Fibroblast of villous mesenchyme (primary cell): ENCODE measurements at regions not wholly inside any gene's neighbourhood (a gene's known extent, or its start where the extent isn't known, plus 50 kb on each side); places are given as distances from the start of the nearest gene placed in this dataset.

Source experiments
- DNase-seq: peaks from one replicate; pipeline ENCODE4 v3.0.0-alpha.2; 2010; ENCODE audit warnings: low read depth
- H3K4me3 ChIP-seq: 2 replicates; pipeline ENCODE4 v1.5.1; 2011; ENCODE audit warnings: low read depth, mild to moderate bottlenecking, low read length
- CTCF ChIP-seq: IDR thresholded peaks from 2 replicates; pipeline ENCODE4 v1.5.1; 2012; ENCODE audit warnings: low read depth, mild to moderate bottlenecking, low read length; ENCODE audit not compliant: insufficient read depth

GRCh38 chr10:133030781-133031180, 56.9 kb upstream of the ADGRA1 start:
- no peak for DNase-seq
- no peak overlapping the region for H3K4me3 ChIP-seq
- TF ChIP-seq CTCF = no peak

DNA sequence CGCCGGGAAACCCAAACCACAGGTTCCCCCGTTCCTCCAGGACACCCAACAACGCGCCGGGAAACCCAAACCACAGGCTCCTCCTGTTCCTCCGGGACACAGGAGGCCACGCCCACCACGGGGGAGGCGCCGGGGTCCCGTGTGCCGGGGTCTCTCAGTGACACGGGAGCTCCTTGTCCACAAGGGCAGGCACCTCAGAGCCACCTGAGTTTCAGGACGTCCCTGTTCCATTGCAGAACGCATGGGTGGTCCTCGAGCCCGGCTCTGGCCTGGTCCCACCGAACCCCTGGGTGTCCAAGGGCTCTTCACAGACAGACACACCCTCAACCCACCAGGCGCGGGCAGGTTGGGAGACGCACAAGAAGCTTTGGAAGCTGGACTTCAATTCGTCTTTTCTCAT, 57.6 kb upstream of the ADGRA1 start:
- TF ChIP-seq CTCF = no peak
- H3K4me3 ChIP-seq = no peak overlapping the region
- DNase-seq = no peak

- DNase-seq = no peak
- no peak for TF ChIP-seq CTCF
- H3K4me3 ChIP-seq = no peak overlapping the region
Observed at GRCh38 chr10:133028956-133029355, 58.8 kb upstream of the ADGRA1 start.

DNA sequence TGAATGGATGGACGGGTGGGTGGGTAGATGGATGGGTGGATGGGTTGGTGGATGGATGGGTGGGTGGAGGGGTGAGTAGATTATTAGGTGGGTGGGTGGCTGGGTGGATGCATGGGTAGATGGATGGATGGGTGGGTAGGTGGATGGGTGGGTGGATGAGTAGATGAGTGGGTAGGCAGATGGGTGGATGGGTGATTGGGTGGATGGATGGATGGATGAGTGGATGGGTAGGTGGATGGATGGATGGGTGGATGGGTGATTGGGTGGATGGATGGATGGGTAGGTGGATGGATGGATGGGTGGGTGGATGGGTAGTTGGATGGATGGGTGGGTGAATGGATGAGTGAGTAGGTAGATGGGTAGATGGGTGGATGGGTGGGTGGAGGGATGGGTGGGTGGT, 59.6 kb upstream of the ADGRA1 start:
- DNase-seq = no peak
- no peak for TF ChIP-seq CTCF
- no peak overlapping the region for H3K4me3 ChIP-seq

DNA sequence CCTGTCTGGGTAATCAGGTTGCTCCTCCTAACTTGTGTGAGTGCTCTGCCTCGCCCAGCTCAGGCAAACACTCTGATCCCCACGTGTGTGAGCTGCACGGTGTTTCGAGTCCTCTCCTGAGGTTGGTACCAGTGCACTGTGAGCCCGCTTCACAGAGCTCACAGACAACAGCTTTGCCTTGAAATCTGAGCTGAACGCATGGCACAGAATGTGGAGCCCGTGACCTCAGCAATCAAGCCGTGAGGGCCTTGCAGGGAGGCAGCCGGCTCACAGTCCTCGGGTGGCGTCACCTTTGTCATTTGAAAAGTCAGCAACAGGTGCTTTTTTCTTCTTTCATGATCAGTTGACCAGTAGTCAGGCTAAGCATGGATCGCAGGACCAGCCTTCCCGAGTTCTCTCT, 60.2 kb upstream of the ADGRA1 start:
- no peak for DNase-seq
- H3K4me3 ChIP-seq = no peak overlapping the region
- no peak for TF ChIP-seq CTCF

- H3K4me3 ChIP-seq = no peak overlapping the region
- DNase-seq = no peak
- TF ChIP-seq CTCF = no peak
Observed at GRCh38 chr10:133026726-133027395, 60.9 kb upstream of the ADGRA1 start.

- TF ChIP-seq CTCF = no peak
- no peak for DNase-seq
- no peak overlapping the region for H3K4me3 ChIP-seq
Observed at GRCh38 chr10:133026171-133026570, 61.6 kb upstream of the ADGRA1 start.
